Right atrium auricular region (tissue), 2 donors: ENCODE measurements at regions not wholly inside any gene's neighbourhood (a gene's known extent, or its start where the extent isn't known, plus 50 kb on each side); places are given as distances from the start of the nearest gene placed in this dataset.

ENCODE experiments used
- DNase-seq: peaks from one replicate; pipeline ENCODE4 v3.0.0-alpha.2; 2019; ENCODE audit warnings: low spot score
- H3K27ac ChIP-seq, 2 donors: fragments of 200-600 bp; sonication (generic); 1 replicate in 1 of 2; 2 replicates in 1 of 2; pipeline ENCODE4 v1.5.1; 2016 to 2019
- H3K27me3 ChIP-seq, 2 donors: fragments of 200-600 bp; sonication (generic); one replicate each; pipeline versions ENCODE4 v1.5.1 to v1.6.0; 2017 to 2019
- H3K36me3 ChIP-seq: fragments of 200-600 bp; sonication (generic); one replicate; pipeline ENCODE4 v1.5.1; 2016
- H3K4me1 ChIP-seq, 2 donors: fragments of 200-600 bp; sonication (generic); one replicate each; pipeline versions ENCODE4 v1.5.1 to v1.6.0; 2017 to 2019
- H3K4me3 ChIP-seq, 2 donors: fragments of 200-600 bp; sonication (generic); 1 replicate in 1 of 2; 2 replicates in 1 of 2; pipeline ENCODE4 v1.5.1; 2017 to 2019; ENCODE audit warnings: mild to moderate bottlenecking in 1 of 2, moderate library complexity in 1 of 2
- H3K9me3 ChIP-seq, 2 donors: fragments of 200-600 bp; sonication (generic); one replicate each; pipeline ENCODE4 v1.5.1; 2019
- CTCF ChIP-seq, 2 donors: fragments of 200-600 bp; sonication (generic); IDR thresholded peaks; one replicate each; pipeline ENCODE4 v1.5.1; 2019; ENCODE audit warnings: antibody characterized with exemption in 2 of 2

- peaks cover 0 to 13% of the 10 kb centered on the region in 2 donors for H3K4me1 ChIP-seq
- H3K4me3 ChIP-seq, result no peak overlapping the region
- no peaks in the 10 kb centered on the region for H3K36me3 ChIP-seq
- no peak for TF ChIP-seq CTCF (IDR thresholded peaks at IDR 0.05)
- no peaks in the 10 kb centered on the region for H3K9me3 ChIP-seq
- H3K27me3 ChIP-seq, result no peaks in the 10 kb centered on the region
- DNase-seq, result no peak
- no peak overlapping the region for H3K27ac ChIP-seq
These were observed 95.4 kb downstream of the GLI2 start for GRCh38 chr2:120831086-120831485.

- peaks cover 0 to 5% of the 10 kb centered on the region in 2 donors for H3K4me1 ChIP-seq
- no peak overlapping the region for H3K4me3 ChIP-seq
- H3K27ac ChIP-seq, result no peak overlapping the region
- no peaks in the 10 kb centered on the region for H3K36me3 ChIP-seq
- no peak for DNase-seq
- no peaks in the 10 kb centered on the region for H3K27me3 ChIP-seq
- no peak for TF ChIP-seq CTCF (IDR thresholded peaks at IDR 0.05)
- no peaks in the 10 kb centered on the region for H3K9me3 ChIP-seq
These were observed 96.2 kb downstream of the GLI2 start for GRCh38 chr2:120831891-120832290.

GRCh38 chr2:120832296-120833070 lies 96.8 kb downstream of the GLI2 start:
- no peak for DNase-seq
- Histone ChIP-seq H3K27me3 (no peaks in the 10 kb centered on the region), H3K27ac (no peak overlapping the region), H3K36me3 (no peaks in the 10 kb centered on the region), H3K4me1 (peaks cover 0 to 1% of the 10 kb centered on the region in 2 donors), H3K9me3 (no peaks in the 10 kb centered on the region), H3K4me3 (no peak overlapping the region)
- no peak for TF ChIP-seq CTCF (IDR thresholded peaks at IDR 0.05)

- TF ChIP-seq CTCF (IDR thresholded peaks at IDR 0.05), result no peak
- no peaks in the 10 kb centered on the region for H3K4me1 ChIP-seq
- no peak overlapping the region for H3K27ac ChIP-seq
- H3K4me3 ChIP-seq, result no peak overlapping the region
- H3K27me3 ChIP-seq, result no peaks in the 10 kb centered on the region
- no peak for DNase-seq
- H3K36me3 ChIP-seq, result no peaks in the 10 kb centered on the region
- no peaks in the 10 kb centered on the region for H3K9me3 ChIP-seq
These were observed 97.5 kb downstream of the GLI2 start for GRCh38 chr2:120833127-120833675.

- Histone ChIP-seq H3K27me3 (no peaks in the 10 kb centered on the region), H3K27ac (no peak overlapping the region), H3K4me3 (no peak overlapping the region), H3K4me1 (no peaks in the 10 kb centered on the region), H3K36me3 (no peaks in the 10 kb centered on the region), H3K9me3 (no peaks in the 10 kb centered on the region)
- no peak for TF ChIP-seq CTCF (IDR thresholded peaks at IDR 0.05)
- no peak for DNase-seq
These were observed 98.5 kb downstream of the GLI2 start for GRCh38 chr2:120834206-120834605.
